ENCODE measurements at regions not wholly inside any gene's neighbourhood (a gene's known extent, or its start where the extent isn't known, plus 50 kb on each side); places are given as distances from the start of the nearest gene placed in this dataset.
"Not testable (repeated sequence)": the region's sequence is repeated elsewhere in the genome, so short reads cannot be mapped to it uniquely, and the experiment has no call there.

DNA sequence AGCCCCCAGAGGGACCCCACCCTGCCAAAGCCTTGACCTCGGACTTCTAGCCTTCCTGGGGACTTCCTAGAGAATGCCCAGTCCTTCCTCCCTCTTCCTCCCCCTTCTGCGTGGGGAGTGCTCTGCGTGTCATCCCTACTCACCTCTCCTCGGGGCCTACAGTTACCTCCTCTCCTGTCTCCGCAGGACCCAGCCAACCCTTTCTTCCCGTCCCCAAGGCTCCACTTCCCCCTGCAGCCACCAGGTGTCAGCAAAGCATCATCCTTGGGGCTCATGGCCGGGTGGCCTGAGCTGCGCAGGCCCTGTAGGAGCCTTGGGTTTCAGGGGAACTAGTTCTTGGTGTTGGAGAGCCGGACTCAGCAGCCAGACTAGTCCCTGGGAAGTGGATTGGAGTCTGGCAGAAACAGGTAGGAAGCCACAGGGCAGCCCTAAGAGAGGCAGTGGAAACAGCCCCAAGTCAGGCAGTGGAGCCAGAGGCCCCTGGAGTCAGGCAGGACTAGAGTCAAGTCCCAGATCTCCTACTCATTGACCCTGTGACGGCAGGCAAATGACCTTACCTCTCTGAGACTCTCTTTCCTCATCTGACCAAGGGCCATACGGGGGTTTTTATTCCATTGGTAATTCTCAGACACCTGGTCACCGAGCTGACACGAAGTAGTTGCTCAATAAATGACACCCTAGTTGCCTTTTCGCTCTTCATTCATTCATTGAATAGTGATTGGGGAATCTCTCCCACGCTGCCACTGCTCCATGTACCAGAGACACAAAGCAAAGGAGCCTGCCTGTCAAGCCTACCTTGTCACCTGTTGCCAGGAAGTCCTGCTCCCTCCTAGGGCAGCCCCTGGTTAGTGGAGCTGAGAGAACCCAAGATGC is 101.8 kb upstream of the GRK3 start:
- DNase-seq: peak; percentile 77 to 81

DNA sequence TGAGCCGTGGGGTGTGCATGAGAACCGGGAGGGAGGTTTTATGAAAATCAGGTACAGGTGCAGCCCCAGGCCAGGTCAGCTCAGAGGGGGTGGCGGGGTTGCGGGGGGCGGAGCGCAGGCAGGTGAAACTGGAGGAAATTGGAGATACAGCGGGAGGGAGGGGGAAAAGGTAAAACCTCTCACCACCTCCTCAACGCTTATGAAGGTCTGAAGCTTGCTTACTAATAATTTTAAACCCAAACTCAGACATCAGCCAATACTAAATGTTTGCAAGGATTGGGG is 101.2 kb upstream of the GRK3 start:
- not testable (repeated sequence) for DNase-seq

DNA sequence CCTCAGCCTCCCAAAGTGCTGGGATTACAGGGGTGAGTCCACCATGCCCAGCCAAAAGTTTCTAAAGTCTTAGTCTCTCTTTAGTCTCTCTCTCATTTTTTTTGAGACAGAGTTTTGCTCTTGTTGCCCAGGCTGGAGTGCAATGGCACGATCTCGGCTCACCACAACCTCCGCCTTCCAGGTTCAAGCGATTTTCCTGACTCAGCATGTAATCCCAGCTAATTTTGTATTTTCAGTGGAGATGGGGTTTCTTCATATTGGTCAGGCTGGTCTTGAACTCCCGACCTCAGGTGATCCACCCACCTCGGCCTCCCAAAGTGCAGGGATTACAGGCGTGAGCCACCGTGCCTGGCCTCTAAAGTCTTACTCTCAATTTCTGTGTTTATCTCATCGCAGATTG is 100.1 kb upstream of the GRK3 start:
- DNase-seq: not testable (repeated sequence)

DNA sequence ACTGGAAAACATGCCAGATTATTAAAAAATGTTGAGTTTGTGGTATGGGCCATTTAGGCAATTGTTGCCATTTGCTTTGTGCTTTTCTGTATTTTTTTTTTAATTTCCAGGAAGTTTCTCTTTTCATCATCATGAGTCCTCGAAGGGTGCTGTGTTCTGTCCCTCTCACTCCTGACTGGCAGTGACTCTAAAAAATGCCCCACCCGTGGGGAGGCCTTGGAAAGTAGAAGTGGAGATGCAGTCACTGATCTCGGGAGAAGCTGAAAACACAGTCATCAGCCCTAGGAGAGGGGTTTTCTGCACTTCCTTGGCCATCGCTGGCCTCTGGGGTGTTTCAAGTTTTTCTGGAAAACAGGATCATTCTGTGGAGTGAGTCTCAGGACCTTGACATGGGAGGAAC is 98.5 kb upstream of the GRK3 start:
- no peak for DNase-seq

DNA sequence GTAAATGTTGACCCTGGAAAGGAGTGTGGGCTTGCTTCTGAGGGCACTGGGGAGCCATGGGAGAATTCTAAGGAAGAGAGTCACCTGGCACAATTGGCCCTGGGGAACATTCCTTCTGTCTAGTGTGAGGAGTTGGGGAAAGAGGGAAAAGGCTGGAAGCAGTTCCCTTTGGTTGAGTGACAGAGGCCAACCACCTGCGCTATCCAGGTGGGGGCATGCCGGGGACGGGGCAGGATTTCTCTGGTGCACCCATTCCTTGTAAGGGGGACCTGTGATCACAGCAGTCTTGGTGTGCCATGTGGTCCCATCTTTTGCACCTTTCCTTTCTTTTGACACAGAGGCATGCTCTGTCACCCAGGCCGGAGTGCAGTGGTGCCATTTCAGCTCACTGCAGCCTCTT is 92.1 kb upstream of the GRK3 start:
- DNase-seq: no peak

DNA sequence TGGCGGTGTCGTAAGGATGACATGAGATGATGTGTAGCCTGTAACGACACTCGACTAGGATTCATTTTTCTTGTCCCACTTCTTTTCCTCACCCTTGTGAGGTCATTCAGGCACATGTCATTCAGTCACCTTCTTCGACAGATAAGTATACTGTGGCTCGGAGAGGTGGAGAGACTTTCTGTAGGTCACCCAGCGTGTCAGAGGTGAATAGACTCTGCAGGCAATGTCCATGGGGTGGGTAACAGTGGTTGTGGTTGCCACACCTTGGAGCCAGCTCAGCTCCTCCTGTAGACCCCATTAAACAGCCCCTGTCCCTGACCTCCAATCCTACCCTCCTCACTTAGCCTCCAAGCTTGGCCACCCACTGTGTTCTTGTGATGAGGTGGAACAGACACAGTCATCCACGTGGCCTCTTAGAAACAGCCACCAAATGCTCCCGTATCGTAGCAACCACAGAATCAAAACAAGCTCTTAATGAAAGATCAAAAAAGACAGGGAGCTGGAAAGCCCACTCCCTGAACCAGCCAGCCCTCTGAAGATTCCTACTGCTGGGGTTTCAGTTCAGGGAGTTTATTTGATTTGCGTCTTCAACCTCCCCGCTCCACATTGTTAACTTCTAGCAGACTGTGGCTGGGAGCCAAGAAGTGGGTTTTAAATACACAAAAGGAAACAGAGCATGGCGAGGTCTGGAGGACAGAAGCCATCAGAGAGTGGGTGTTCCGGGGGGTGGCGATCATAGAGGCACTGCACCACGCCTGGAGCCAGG is 89.0 kb upstream of the GRK3 start:
- DNase-seq: peak; percentile 66 to 74

DNA sequence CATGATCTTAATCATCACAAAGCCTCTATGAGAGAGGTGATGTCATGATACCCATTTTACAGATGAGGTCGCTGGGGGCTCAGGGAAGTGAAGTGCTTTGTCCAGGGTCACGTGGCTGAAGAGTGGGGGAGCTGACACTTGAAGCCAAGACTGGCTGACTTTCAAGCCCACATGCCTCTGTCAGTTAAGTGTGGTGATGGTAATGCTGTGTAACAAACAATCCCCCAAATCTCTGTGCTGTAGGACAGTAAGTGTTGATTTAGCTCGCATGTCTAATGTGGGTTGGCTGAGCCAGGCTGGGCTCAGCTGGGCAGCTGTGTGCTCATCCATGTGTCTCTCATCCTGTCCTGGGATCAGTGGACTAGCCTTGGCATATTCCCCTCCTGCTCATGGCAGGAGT is 87.1 kb upstream of the GRK3 start:
- no peak for DNase-seq

DNA sequence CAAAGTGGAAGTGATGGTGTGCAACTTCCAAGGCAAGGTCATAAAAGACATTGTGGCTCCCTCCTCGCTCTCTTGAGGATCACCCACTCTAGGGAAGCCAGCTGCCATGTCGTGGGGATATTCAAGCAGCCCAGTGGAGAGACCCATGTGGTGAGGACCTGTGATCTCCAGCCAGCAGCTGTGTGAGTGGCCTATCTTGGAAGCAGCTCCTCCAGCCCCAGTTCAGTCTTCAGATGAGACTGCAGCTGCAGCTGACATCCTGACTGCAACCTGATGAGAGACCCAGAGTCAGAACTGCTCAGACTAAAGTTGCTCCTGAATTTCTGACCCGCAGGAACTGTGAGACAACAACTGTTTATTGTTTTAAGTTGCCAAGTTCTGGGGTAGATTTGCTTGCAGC is 86.4 kb upstream of the GRK3 start:
- no peak for DNase-seq

DNA sequence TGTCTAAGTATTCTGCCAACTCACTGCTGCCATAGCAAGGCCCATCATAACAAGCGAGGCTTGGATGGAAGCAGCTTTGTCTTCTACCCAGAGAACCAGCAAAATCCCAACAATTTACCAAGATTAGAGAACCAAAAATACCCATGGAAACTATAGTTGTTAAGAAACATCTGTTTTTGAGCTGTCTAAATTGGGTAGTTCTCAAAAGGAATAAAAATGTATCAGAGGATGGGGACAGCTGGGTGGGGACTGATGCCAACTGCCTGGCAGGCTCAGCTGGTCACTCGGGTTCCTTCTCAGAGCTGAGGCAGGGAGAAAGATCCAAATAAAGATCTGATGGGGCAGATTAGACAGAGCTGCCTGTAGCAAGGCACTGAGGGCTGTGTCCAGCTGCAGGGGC is 85.9 kb upstream of the GRK3 start:
- no peak for DNase-seq

DNA sequence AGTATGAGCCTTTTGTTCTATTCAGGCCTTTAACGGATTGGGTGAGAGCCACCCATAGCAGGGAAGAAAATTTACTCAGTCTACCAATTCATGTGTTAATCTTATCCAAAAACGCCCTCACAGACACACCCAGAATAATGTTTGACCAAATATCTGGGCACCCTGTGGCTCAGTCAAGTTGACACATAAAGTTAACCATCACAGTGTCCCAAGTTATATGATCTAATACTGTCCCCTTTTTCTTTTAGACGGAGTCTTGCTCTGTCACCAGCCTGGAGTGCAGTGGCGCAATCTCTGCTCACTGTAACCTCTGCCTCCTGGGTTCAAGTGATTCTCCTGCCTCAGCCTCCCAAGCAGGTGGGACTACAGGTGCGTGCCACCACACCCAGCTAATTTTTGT is 83.6 kb upstream of the GRK3 start:
- DNase-seq: not testable (repeated sequence)

DNA sequence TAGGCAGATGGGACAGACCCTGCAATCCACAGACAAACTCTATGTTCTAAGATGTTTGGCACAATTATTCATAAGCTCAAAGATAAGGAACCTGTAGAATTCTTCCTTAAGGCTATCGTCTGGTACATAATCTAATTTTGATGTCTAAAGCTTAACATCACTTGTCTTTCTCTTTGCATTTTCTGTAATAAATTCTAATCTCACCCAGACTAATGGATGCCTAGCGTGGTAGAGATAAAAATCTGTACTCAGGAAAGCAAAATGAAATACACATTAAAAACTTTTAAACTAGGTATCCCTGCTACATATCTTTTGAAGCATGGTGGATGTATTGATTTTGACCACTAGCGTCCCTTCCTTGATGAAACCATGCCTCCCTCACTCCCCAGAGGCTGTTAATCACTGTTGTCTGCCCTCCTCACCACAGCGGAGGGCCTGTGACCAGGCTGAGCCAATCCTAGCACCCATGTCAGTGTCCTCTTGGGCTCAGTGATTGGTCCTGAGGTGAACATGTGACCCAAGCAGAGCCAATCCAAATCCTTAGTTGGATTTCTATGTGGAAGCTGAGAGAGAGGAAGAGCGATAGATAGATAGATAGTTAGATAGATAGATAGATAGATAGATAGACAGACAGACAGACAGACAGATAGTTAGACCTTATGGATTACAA is 82.2 kb upstream of the GRK3 start:
- no peak for DNase-seq

DNA sequence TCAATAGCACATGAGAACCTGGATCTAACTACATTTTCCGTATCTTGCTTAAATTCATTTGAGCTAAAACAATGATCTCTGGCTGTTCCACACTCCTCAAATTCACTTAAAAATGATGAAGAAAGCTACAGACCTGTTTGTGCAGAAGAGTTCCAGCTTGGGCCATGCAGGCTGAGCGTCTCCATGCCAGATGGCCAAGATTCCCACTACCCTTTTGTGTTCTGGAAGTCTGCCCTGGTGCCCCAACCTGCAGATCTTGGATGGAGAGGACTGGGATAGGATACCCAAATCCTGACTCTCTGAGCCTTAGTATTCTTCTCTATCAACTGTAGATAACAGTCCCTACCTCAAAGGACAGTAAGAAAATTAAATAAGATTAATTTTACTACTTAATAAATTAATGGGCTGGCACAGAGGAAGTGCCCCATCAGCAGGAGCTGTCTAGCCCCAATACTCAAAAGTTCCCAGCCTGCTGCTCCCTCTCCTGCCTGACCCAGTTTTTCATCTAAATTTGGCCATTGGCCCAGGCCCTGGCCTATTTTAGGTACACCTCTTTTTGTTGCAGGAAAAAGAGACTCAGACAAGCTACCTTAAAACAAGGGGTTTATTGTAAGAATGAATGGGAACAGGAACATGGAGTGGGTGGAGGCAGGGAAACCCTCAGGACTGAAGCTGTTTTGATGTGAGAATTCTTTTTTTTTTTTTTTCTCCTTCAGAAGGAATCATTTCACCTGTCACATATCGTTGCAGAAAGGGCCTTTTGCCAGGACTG is 81.4 kb upstream of the GRK3 start:
- DNase-seq: no peak

DNA sequence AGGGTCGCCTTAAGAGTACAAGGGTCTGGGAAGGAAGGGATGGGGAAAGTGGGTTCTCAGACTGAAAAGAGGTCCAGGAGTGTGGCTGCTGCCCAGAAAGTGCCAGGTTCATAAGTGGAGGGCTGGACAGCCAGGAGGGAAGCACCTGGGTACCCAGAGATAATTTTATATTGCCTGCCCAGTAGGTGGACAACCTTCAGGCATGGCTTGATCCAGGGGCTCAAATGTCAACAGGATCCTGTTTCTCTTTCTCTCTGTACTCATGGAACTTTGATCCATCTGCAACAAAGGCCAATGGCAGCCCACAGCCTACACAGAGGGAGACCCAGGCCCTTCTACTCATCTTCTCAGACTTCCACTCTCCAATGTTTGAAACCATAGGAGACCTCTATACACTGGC is 80.5 kb upstream of the GRK3 start:
- no peak for DNase-seq

DNA sequence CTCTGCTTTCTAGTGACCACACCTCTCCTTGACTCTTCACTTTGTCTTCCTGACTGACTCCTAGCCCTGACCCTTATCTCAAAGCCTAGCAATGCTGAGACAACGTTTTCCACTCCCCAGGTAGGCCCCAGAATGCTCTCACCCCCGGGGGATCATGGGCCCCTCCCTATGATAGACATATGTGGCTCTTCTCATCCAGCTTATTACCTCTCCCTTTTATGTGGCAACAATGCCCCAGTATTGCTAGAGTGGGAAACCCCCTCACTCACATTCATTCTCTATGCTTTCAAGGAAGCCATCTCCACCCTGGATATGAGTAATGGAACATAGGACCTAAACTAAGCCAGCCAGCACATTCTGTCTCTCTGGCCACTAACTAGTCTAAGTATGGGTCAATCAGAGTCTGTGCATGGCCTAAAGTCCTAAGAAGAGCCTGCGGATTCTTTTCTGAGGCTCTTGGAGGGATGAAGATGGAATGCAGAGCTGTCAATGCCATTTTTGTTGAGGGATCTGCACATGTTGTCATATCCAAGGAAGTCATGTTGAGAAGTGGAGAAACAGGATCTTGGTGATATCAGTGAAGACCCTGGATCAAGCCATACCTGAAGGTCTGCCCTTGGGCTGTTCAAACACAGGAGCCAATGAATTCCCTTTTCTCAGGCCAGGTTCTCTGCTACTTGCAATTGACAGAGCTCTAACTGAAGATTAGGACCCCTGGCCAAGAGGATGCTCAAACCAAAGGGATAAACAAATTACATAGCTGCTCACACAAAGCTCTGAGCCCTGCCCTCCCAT is 79.8 kb upstream of the GRK3 start:
- DNase-seq: no peak

DNA sequence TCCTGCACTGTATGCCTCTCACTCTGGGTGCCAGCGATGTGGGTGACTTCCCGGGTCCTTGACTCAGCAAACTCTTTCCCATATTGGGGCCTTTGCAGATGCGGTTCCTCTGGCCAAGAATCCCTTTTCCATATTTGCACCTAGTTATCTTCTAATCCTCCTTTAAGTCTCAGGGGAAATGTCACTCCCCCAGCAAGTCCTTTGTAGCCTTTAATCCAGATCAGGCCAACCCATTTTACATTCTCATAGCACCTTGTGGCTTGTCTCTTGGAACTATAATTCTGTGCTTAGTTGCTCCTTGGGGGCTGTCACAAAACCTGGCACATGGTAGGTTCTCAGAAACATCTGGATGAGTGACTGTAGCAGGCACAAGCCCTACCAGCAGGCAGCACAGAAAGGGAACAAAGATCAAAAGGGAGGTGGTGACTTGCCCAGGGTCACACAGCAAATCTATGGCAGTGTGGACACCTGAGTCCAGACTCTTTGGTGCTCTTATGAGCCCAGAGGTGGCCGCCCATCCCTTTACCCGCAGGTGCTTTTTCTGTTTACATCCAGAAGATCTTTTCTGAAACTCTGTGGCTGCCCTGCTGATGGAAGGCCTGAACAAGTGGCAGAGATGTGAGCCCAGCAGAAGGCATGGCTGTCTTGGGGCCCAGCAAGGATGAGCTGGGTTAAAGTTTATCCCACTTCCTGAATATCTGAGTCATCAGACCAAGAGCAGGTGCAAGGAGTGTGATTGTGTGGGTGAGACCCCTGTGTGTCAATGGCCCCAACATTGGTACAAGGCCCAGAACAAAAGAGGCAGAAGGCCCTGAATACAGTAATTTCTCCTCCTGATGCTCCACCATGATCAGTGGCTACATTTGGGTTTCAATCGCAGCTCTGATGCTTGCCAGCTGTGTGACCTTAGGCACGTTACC is 78.6 kb upstream of the GRK3 start:
- no peak for DNase-seq

DNA sequence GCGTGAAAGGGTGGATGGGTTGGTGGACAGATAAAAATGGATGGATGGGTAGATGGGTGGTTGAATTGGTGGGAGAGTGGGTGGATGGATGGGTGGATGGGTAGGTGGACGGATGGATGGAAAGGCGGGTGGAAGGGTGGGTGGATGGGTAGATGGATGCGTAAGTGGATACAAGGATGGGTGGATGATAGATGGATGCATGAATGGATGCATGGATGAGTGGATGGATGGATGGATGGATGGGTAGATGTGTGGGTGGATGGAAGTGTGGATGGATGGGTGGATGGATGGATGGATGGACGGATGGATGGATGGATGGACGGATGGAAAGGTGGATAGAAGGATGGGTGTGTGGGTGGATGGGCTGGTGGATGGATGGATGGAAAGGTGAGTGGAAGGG is 77.0 kb upstream of the GRK3 start:
- DNase-seq: no peak

DNA sequence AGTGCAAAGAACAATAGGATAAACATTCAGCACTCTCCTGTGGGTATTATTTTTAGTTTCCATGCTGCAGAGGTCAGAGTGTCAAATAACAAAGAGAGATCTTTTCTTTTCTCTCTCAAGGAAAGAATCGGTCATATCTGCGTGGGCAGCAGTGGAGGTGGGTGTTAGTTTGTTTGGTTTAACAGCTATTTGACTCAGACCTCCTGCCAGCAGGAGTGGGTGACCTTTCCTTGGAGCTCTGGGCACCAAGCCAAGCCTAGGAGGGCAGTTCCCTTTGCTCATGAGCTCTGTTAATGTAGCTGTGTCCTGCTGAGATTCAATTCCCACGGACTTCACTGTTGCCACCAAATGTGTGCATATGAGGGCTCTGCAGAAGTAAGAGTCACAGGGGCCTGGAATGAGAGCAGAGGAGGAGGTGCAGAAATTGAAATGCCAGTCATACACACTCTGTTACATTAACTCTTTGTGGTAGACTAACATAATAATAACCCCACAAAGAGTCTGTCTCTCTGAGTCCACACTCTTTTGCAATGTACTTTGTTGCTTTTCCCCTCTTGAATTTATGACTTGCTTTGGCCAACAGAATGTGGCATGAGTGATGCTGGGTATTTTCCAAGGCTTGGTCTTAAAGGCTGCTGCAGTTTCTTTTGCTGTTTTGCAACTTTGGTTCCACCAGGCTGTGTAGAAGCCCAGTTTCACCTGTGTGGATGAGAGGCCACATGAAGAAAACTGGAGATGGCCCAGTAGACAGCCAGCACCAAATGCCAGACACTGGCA is 76.0 kb upstream of the GRK3 start:
- DNase-seq: no peak

DNA sequence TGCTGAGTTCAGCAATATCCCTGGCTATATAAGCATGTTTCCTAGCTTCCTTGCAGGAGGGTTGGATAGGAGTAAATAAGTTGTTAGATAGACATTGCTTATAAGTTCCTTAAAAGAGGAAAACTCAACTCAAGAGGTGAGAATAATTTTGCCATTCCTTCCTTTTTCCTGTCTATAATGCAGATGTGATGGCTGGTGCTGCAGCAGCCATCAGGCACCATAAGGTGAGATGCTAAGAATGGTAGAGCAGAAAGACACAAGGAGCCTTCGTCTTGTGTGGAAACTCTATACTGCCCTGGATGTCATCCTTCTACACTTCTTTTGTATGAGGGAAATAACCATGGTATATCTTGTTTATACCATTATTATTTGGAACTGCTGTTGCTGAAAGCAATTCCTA is 74.5 kb upstream of the GRK3 start:
- no peak for DNase-seq

DNA sequence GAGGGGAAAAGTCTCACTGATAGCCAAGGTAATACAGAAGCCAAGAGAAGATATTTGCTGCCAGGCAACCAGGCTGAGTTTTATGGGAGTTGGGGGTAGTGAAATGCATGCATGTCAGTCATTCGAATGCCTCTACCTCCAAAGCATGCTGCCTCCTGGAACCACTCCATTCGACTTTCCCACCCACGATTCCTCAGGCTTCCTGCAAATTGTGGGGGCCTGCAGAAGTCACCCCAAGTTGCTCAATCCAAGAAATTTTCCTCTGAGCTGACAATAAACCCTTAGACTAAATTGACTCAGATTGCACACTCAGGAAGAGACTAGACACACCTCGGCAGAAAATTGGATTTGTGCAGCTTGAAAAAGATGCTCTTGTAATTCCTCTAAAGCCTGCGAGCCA is 73.6 kb upstream of the GRK3 start:
- no peak for DNase-seq

DNA sequence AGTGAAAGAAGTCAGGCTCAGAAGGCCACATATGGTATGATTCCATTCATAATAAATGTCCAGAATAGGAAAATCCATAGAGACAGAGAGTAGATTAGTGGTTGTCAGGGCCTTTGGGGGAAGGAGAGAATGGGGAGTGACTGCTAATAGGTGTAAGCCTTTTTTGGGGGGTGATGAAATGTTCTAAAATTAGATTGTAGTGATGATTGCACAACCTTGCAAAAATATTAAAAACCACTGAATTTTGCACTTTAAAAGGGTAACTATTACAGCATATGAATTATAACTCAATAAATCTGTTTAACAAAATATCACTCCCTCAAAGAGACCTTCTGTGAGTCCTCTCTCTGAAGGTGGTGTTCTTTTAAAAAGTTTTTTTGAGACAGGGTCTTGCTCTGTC is 72.3 kb upstream of the GRK3 start:
- DNase-seq: no peak
